Astrocyte of the spinal cord (primary cell): ENCODE measurements at regions not wholly inside any gene's neighbourhood (a gene's known extent, or its start where the extent isn't known, plus 50 kb on each side); places are given as distances from the start of the nearest gene placed in this dataset.
A peak's percentile ranks its signal among the peaks of the same experiment; 100 is the strongest.

Source experiments
- DNase-seq: peaks from one replicate; pipeline ENCODE4 v3.0.0; 2011; ENCODE audit warnings: low read depth, low spot score
- H3K4me3 ChIP-seq: 2 replicates; pipeline ENCODE4 v1.5.1; 2011; ENCODE audit warnings: low read depth, mild to moderate bottlenecking, low read length, moderate library complexity
- in situ Hi-C: cut with HindIII; loops from 2 replicates; pipeline ENCODE4 v1.10.0; 2017; ENCODE audit warnings: low sequenced_read_pairs
- TF ChIP-seq, protein P1 (sequence below): IDR thresholded peaks from 2 replicates; pipeline ENCODE4 v1.5.1; 2012; ENCODE audit warnings: low read depth, mild to moderate bottlenecking, low read length, inconsistent platforms

DNA sequence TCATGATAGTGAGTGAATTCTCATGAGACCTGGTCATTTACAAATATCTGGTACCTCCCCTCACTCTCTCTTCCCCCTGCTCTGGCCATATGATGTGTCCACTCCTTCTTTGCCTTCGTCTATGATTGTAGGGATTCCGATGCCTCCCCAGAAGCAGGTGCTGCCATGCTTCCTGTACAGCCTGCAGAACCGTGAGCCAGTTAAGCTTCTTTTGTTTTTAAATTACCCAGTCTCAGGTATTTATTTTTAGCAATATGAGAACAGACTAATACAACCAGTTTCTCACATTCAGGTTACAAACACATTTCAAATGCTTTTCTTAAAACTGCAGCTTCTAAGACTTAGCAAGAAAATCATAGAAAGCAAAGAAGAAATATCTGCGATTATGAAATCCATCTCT is 321.2 kb upstream of the CDH7 start:
- in situ Hi-C loops, result no loop called here
- no peak for DNase-seq
- TF ChIP-seq, protein P1, sequence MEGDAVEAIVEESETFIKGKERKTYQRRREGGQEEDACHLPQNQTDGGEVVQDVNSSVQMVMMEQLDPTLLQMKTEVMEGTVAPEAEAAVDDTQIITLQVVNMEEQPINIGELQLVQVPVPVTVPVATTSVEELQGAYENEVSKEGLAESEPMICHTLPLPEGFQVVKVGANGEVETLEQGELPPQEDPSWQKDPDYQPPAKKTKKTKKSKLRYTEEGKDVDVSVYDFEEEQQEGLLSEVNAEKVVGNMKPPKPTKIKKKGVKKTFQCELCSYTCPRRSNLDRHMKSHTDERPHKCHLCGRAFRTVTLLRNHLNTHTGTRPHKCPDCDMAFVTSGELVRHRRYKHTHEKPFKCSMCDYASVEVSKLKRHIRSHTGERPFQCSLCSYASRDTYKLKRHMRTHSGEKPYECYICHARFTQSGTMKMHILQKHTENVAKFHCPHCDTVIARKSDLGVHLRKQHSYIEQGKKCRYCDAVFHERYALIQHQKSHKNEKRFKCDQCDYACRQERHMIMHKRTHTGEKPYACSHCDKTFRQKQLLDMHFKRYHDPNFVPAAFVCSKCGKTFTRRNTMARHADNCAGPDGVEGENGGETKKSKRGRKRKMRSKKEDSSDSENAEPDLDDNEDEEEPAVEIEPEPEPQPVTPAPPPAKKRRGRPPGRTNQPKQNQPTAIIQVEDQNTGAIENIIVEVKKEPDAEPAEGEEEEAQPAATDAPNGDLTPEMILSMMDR, result no peak
- no peak overlapping the region for H3K4me3 ChIP-seq

DNA sequence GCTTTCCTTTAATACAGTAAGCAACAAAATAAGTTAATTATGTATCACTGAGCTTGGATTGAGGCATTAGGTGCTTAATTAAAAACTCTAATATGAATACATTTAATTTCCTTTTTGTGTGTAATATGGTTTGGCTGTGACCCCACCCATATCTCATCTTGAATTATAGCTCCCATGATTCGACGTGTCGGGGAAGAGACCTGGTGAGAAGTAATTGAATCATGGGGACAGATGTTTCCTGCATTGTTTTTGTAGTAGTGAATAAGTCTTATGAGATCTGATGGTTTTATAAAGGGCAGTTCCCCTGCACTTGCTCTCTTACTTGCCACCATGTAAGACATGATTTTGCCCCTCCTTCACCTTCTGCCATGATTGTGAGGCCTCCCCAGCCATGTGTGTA is 325.4 kb upstream of the CDH7 start:
- DNase-seq, result no peak
- no peak overlapping the region for H3K4me3 ChIP-seq
- TF ChIP-seq, protein P1, result no peak
- in situ Hi-C loops, result no loop called here

DNA sequence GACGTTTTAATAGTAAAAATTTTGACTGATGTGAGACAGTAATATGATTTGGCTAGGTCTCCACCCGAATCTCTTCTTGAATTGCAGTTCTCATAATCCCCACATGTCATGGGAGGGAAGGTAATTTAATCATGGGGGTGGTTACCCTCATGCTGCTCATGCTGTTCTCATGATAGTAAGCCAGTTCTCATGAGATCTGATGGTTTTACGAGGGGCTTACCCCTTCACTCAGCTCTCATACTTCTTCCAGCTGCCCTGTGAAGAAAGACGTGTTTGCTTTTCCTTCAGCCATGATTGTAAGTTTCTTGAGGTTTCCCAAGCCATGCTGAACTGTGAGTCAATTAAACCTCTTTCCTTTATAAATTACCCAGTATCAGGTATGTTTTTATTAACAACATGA is 327.0 kb upstream of the CDH7 start:
- no peak overlapping the region for H3K4me3 ChIP-seq
- in situ Hi-C loops, result no loop called here
- DNase-seq, result no peak
- TF ChIP-seq, protein P1, result no peak

- no peak for DNase-seq
- TF ChIP-seq, protein P1, result no peak
- no peak overlapping the region for H3K4me3 ChIP-seq
- in situ Hi-C loops, result no loop called here
Observed at GRCh38 chr18:65422544-65423136, 328.2 kb upstream of the CDH7 start.

GRCh38 chr18:65415098-65415497 is 335.7 kb upstream of the CDH7 start:
- H3K4me3 ChIP-seq, result no peak overlapping the region
- in situ Hi-C loops, result no loop called here
- TF ChIP-seq, protein P1, result no peak
- DNase-seq, result peak; percentile 6

DNA sequence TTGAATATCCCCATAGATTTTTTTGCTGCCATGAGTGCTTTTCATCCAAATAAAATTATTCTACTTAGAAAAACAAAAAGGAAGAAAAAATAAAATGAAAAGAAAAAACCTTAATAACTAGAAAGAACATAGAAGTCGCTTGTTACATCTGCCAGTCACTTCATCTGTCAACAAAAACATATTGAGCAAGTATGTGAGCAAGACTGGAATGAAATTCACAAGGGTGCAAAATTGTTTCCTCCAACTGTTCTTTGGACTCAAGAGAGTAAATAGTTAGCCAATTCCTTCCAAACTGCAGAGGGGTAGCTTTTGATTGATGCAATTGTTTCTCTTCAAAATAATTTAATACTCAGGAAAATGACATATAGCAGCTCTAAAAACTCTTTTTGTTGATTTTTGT is 336.3 kb upstream of the CDH7 start:
- in situ Hi-C loops, result no loop called here
- DNase-seq, result no peak
- H3K4me3 ChIP-seq, result no peak overlapping the region
- TF ChIP-seq, protein P1, result no peak

DNA sequence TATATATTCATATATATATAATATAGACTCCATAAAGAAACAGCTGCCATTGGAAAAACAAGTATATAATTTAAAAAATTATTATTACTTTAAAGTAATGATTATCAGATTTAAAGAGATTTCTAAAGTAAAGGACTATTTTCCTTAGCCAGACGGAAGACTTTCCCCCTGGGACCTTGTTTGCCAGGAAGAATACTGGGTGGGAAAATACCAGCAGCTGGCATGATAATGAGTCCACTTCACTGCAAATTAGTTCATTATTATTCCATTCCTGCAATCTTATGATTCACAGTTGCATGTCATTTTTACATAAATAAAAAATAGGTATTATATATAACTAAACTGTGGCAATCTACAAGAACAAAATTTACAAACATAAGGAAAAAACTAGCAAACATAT is 339.8 kb upstream of the CDH7 start:
- no peak for DNase-seq
- TF ChIP-seq, protein P1, result no peak
- in situ Hi-C loops, result no loop called here
- no peak overlapping the region for H3K4me3 ChIP-seq
